Epithelial cell of esophagus (primary cell): ENCODE measurements at regions not wholly inside any gene's neighbourhood (a gene's known extent, or its start where the extent isn't known, plus 50 kb on each side); places are given as distances from the start of the nearest gene placed in this dataset.

Experiments used
- DNase-seq: peaks from one replicate; pipeline ENCODE4 v3.0.0; 2010; ENCODE audit warnings: low read depth
- H3K4me3 ChIP-seq: 2 replicates; pipeline ENCODE4 v1.5.1; 2011; ENCODE audit warnings: mild to moderate bottlenecking, low read length, control low read depth
- CTCF ChIP-seq: IDR thresholded peaks from 2 replicates; pipeline ENCODE4 v1.5.1; 2011; ENCODE audit warnings: low read depth, mild to moderate bottlenecking, low read length, control low read depth, inconsistent platforms; ENCODE audit not compliant: insufficient read depth; ENCODE audit errors: missing control alignments

- H3K4me3 ChIP-seq = no peak overlapping the region
- no peak for TF ChIP-seq CTCF
- DNase-seq = no peak
These were observed 105.3 kb upstream of the C16orf82 start for GRCh38 chr16:26961459-26961858.

- DNase-seq = no peak
- TF ChIP-seq CTCF = no peak
These were observed 103.6 kb upstream of the C16orf82 start for GRCh38 chr16:26963109-26963508.

GRCh38 chr16:26969589-26970231 lies 97.0 kb upstream of the C16orf82 start:
- H3K4me3 ChIP-seq = no peak overlapping the region
- TF ChIP-seq CTCF = no peak
- no peak for DNase-seq

More at GRCh38 chr16:26963109-26963508, 103.6 kb upstream of the C16orf82 start:
- H3K4me3 ChIP-seq = no peak overlapping the region

GRCh38 chr16:26970292-26970691 lies 96.4 kb upstream of the C16orf82 start:
- H3K4me3 ChIP-seq = no peak overlapping the region
- DNase-seq = no peak
- TF ChIP-seq CTCF = no peak

- H3K4me3 ChIP-seq = no peak overlapping the region
- no peak for TF ChIP-seq CTCF
- DNase-seq = no peak
These were observed 89.9 kb upstream of the C16orf82 start for GRCh38 chr16:26976873-26977272.

- no peak for DNase-seq
- no peak overlapping the region for H3K4me3 ChIP-seq
- no peak for TF ChIP-seq CTCF
These were observed 85.3 kb upstream of the C16orf82 start for GRCh38 chr16:26981266-26981938.

- no peak overlapping the region for H3K4me3 ChIP-seq
- DNase-seq = no peak
- no peak for TF ChIP-seq CTCF
These were observed 84.3 kb upstream of the C16orf82 start for GRCh38 chr16:26982422-26982821.
